NOMO-1 treated with dmso at 0.1 percent for 144 hours (cell line): ENCODE measurements at regions not wholly inside any gene's neighbourhood (a gene's known extent, or its start where the extent isn't known, plus 50 kb on each side); places are given as distances from the start of the nearest gene placed in this dataset.

ENCODE experiments used
- DNase-seq: peaks from one replicate; lab custom pipeline; 2025; ENCODE audit not compliant: unreplicated experiment; lab: John Stamatoyannopoulos, UW

- no peak for DNase-seq
These were observed 698.8 kb downstream of the DIAPH3 start for GRCh38 chr13:59464926-59465325.

DNA sequence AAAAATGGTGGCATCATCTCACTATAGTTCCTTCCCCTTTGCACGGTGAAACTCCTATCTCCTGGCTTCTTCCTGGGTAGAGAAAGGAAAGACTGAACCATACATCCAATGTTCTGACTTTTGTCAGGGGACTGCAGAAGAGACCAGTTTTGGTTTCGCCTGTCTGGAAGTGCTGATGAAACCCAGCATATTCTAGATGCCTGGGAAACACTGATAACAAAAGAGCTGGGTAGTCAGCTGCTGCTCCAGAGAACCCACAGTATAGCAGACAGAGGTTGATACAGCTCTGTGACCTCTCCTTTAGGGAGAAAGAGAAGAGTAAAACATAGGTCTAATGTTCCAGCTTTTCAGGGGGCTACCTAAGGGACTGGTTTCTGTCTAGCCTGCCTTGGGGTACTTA, 695.3 kb downstream of the DIAPH3 start:
- no peak for DNase-seq

- DNase-seq = no peak
These were observed 692.6 kb downstream of the DIAPH3 start for GRCh38 chr13:59471106-59471505.

- no peak for DNase-seq
These were observed 691.6 kb downstream of the DIAPH3 start for GRCh38 chr13:59472134-59472533.

- no peak for DNase-seq
These were observed 689.0 kb downstream of the DIAPH3 start for GRCh38 chr13:59474696-59475095.

DNA sequence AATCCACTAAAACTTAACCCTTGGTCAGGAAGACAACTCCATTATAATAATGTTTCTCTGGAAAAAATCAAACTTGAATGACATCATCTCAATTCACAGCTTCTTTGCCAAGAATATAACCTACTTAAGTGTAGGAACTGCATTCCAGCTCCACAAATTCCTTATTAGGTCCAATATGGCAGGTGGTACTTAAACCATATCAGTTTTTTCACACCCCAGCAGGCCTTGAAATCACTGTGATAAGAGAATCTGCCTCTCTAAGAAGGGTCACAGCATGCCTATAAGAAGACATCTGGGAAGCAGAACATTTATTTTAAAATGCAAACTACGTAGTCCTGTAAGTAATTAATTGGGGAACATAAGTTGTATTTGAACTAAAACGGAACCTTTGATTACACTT, 687.8 kb downstream of the DIAPH3 start:
- no peak for DNase-seq

DNA sequence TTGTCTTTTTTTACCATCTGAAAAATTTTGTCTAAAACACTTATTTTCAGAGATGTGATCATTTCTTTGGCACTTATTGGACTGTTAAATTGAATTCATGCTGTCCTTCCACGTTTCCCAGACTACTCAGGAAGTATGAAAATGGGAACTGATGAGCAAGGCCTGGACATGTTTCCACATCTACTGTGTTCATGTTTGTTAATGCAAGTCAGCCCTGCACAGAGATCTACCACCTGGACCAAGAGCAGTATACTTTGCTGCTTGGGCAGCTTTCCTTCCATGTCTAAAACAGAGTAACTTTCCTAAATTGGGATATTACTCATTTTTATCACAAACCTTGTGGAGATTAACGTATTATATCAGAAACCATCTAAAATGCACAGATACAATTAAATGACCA, 687.4 kb downstream of the DIAPH3 start:
- no peak for DNase-seq

- DNase-seq = no peak
These were observed 686.7 kb downstream of the DIAPH3 start for GRCh38 chr13:59477011-59477410.

- no peak for DNase-seq
These were observed 684.8 kb downstream of the DIAPH3 start for GRCh38 chr13:59478908-59479307.

- DNase-seq = no peak
These were observed 684.1 kb downstream of the DIAPH3 start for GRCh38 chr13:59479629-59480028.

DNA sequence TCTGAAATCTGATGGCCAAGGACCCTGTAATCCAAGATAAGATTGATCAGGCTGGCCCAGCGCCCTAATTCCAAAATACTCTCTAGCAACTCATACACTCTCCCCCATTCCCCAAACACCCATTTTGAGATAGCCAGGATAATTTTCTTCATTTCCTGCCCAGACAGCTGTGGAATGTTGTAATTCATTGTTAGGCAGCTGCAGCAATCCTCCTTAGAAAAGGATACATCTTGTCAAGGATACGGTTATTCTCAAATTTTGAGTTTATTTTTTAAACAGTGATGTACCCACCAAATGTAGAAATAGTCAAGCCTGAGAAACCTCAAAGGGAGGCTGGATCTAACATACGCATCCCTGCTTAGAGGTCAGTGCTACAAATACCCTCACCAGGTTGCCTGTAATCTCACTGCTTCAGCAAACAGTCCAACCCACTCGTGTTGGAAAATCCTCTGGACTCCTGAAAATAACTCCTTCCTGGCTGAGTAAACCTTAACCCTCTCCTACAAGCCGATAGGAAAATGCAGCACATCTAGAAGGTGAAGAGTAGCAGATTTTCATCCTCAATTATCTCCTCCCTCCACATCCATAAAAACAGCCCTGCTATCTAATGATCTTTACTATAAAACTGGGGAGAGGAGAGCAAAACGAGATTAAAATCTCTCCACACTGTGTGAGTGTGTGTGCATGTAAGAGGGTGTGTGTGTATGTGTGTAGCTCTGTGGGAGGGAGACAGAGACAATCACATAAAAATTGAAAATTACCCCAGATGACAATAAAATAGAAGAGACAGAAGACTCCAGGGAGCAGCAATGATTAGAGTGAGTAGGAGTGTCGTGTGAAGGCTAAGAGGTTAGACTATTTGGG, 683.1 kb downstream of the DIAPH3 start:
- no peak for DNase-seq

DNA sequence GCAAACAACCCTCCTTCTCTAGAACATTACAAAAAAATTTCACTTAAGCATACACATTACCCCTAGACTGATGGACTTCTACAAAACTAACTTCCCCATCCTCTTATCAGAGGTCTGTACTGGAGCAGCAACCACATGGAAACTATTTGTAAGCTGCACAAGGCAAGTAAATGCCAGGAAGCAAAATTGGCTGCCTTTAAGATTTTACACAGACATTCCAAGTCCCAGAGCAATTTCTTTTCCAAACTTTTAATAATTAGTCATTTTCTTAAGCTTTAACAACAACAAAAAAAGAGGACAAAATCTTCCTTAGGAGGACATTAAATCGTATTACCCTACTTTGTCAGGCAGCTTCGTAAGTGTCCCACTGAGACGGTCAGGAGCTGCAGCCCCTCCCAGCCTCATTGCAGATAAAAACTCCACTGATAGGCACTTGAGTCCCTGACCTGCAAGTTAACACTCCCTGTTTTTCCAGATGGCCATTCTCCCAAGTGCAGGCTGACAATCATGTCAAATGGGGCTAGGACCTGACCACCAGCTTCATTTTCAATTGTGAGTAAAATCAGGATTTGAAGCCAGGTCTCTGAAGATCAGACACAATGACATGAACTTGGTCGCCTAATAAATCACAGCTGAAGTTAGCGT, 680.1 kb downstream of the DIAPH3 start:
- DNase-seq = no peak

- DNase-seq = no peak
These were observed 675.8 kb downstream of the DIAPH3 start for GRCh38 chr13:59487883-59488282.

GRCh38 chr13:59488436-59488835, 675.3 kb downstream of the DIAPH3 start:
- no peak for DNase-seq

GRCh38 chr13:59490651-59491050, 673.1 kb downstream of the DIAPH3 start:
- no peak for DNase-seq

- no peak for DNase-seq
These were observed 671.6 kb downstream of the DIAPH3 start for GRCh38 chr13:59492030-59492636.

- DNase-seq = no peak
These were observed 670.2 kb downstream of the DIAPH3 start for GRCh38 chr13:59493436-59493965.

DNA sequence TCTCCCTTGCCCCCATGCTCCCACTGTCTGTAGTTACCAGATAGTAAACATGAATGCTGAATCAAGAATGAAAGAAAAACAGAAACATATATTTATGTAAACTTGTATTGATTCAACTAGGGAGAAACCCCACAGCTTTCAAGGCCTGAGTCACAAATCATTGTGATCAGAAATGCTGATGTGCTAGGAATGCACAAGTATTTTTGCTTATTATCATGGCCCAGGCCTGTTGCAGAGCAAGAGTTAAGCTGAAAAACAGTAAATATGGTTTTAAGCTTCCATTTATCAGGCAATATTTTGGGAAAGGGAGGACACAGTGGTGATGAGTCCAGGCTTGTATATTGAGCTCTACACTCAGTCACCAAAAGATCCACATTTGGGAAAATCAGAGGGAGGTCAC, 669.6 kb downstream of the DIAPH3 start:
- DNase-seq = no peak

DNA sequence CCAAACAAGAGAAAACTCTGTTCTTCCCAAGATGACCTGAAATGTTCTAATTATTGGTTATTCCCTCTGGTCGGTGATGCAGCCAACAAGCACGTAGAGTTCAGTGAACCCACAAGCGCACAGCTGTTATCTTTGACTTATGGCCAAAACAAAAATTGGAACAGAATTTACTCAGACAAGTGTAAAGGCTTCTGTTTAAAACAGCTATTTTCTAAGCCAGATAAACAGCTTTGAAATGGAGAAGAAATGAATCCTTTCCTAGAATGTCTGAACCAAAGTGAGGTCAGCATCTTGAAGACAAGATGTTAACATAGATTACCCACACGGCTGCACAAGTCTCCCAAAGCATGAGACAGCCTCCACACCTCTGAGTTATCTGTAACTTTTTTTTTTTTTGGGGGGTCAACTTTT, 669.2 kb downstream of the DIAPH3 start:
- DNase-seq = no peak

- no peak for DNase-seq
These were observed 668.4 kb downstream of the DIAPH3 start for GRCh38 chr13:59495299-59495698.

DNA sequence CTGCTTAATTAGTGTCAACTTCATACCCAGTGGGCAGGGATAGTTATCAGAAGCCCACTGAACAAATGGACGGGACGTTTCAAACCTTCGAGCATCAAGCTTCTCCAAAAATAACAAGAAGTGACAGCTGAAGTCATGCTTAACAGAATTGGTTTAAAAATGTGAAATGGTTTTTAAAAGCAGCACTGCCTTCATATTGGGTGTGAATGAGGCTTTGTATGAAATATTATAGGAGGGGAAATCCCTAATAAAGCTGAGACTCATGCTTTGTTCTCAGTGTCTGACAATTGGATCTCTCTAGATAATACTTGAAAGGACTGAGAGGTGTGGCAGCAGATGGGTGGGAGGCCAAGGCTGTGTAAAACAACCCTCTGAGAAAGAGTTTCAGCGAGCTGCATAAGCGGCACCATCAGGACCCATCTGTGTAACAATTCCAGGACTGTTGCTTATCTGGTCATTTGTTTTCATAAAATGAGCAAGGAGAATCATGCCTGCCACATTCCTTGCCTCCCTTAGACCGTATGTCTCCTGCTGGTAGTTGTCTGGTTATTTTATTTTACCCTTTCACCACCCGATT, 667.7 kb downstream of the DIAPH3 start:
- no peak for DNase-seq
